ENCODE measurements at regions not wholly inside any gene's neighbourhood (a gene's known extent, or its start where the extent isn't known, plus 50 kb on each side); places are given as distances from the start of the nearest gene placed in this dataset.

DNA sequence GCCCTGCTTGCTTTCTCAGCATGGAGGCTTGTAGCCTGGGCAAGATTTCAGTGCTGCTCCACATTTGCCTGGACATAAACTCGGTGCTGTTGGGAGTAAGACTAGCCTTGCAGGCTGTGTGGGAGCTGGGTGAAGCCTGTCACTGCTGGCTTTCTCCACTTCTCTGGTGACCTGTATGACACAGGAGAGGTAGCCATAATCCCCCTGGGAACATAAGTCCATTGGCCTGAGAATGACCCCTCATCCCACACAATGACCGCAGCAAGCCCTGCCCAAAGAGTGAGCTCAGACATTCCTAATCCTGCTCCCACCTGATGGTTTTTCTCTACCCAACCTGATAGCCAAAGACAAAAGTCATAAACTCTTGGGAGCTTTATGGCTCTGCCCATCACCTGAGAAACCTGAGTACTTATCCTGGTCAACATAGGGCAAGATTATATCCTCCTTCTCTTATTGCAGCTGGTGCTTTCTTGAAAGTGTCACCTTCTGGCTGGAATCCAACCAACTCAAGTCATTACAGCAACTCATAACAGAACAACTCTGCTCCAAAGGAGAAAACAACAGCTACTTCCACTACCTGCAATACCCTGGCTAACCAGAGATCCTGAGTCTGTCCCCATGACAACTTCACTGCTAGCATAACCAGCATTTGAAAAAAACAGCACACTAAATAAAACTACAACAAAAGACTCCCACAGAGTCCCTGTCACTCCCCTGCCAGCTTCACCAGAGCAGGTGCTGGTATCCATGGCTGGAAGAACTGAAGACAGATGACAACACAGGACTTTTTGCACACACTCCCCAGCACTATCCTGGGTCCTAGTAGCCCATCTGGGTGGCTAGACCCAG lies 834.4 kb upstream of the DDX18 start:
- Histone ChIP-seq H3K4me2 (ENCODE audit: low read length) (no peak overlapping the region), H3K27ac (ENCODE audit: low read depth, low read length, poor library complexity, severe bottlenecking) (no peak overlapping the region), H4K20me1 (ENCODE audit: insufficient read depth, low read length) (no peaks in the 10 kb centered on the region), H2AFZ (ENCODE audit: low read length) (no peak overlapping the region), H3K79me2 (ENCODE audit: insufficient read depth, low read length) (no peaks in the 10 kb centered on the region), H3K9me2 (ENCODE audit: low read depth, low read length) (no peaks in the 10 kb centered on the region), H3K4me1 (ENCODE audit: insufficient read depth, low read length, severe bottlenecking) (no peaks in the 10 kb centered on the region), H3K9ac (ENCODE audit: low read length) (no peak overlapping the region), H3K27me3 (ENCODE audit: insufficient read depth, low read length) (no peaks in the 10 kb centered on the region), H3K9me3 (ENCODE audit: low read length) (no peaks in the 10 kb centered on the region), H3F3A (ENCODE audit: insufficient read depth, low read length) (no peaks in the 10 kb centered on the region), H3K4me3 (ENCODE audit: low read depth, low read length, poor library complexity, severe bottlenecking) (no peak overlapping the region), H3K36me3 (ENCODE audit: insufficient read depth, low read length) (no peaks in the 10 kb centered on the region)
- no peak for TF ChIP-seq EZH2 (IDR thresholded peaks at IDR 0.05; ENCODE audit: borderline replicate concordance, low read length)
- TF ChIP-seq, protein P1, sequence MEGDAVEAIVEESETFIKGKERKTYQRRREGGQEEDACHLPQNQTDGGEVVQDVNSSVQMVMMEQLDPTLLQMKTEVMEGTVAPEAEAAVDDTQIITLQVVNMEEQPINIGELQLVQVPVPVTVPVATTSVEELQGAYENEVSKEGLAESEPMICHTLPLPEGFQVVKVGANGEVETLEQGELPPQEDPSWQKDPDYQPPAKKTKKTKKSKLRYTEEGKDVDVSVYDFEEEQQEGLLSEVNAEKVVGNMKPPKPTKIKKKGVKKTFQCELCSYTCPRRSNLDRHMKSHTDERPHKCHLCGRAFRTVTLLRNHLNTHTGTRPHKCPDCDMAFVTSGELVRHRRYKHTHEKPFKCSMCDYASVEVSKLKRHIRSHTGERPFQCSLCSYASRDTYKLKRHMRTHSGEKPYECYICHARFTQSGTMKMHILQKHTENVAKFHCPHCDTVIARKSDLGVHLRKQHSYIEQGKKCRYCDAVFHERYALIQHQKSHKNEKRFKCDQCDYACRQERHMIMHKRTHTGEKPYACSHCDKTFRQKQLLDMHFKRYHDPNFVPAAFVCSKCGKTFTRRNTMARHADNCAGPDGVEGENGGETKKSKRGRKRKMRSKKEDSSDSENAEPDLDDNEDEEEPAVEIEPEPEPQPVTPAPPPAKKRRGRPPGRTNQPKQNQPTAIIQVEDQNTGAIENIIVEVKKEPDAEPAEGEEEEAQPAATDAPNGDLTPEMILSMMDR (IDR thresholded peaks at IDR 0.05; ENCODE audit: low read length): no peak

- H3K79me2 ChIP-seq (ENCODE audit: insufficient read depth, low read length): no peaks in the 10 kb centered on the region
- no peaks in the 10 kb centered on the region for H3F3A ChIP-seq (ENCODE audit: insufficient read depth, low read length)
- no peaks in the 10 kb centered on the region for H3K27me3 ChIP-seq (ENCODE audit: insufficient read depth, low read length)
- no peaks in the 10 kb centered on the region for H4K20me1 ChIP-seq (ENCODE audit: insufficient read depth, low read length)
- no peaks in the 10 kb centered on the region for H3K36me3 ChIP-seq (ENCODE audit: insufficient read depth, low read length)
- no peak overlapping the region for H3K4me2 ChIP-seq (ENCODE audit: low read length)
- H3K9me3 ChIP-seq (ENCODE audit: low read length): no peaks in the 10 kb centered on the region
- no peak for TF ChIP-seq EZH2 (IDR thresholded peaks at IDR 0.05; ENCODE audit: borderline replicate concordance, low read length)
- TF ChIP-seq, protein P1 (IDR thresholded peaks at IDR 0.05; ENCODE audit: low read length): no peak
- no peaks in the 10 kb centered on the region for H3K4me1 ChIP-seq (ENCODE audit: insufficient read depth, low read length, severe bottlenecking)
- H3K9me2 ChIP-seq (ENCODE audit: low read depth, low read length): no peaks in the 10 kb centered on the region
- H2AFZ ChIP-seq (ENCODE audit: low read length): no peak overlapping the region
- no peak overlapping the region for H3K4me3 ChIP-seq (ENCODE audit: low read depth, low read length, poor library complexity, severe bottlenecking)
- H3K9ac ChIP-seq (ENCODE audit: low read length): no peak overlapping the region
- no peak overlapping the region for H3K27ac ChIP-seq (ENCODE audit: low read depth, low read length, poor library complexity, severe bottlenecking)
These were observed 827.0 kb upstream of the DDX18 start for GRCh38 chr2:116987447-116987846.

DNA sequence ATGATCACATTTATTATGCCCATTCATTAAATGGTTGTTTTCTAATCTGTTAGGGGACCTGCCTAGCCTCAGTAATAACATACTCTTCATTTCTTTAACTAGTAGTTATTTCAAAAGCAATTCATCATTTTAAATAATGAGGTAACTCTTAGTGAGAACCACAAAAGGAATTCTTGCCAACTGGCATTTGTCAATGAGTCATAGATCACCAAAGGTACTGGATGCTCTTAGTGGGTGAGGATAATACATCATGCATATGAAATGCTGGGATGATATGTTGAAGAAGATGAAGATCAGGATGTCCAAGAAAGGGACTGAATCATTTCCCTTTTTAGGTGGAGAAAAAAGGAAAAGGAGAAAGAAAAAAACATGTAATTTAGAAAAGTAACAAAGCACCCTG lies 826.2 kb upstream of the DDX18 start:
- no peaks in the 10 kb centered on the region for H3K36me3 ChIP-seq (ENCODE audit: insufficient read depth, low read length)
- H3K9me3 ChIP-seq (ENCODE audit: low read length): no peaks in the 10 kb centered on the region
- no peaks in the 10 kb centered on the region for H3K9me2 ChIP-seq (ENCODE audit: low read depth, low read length)
- H3K27me3 ChIP-seq (ENCODE audit: insufficient read depth, low read length): no peaks in the 10 kb centered on the region
- H3K9ac ChIP-seq (ENCODE audit: low read length): no peak overlapping the region
- no peaks in the 10 kb centered on the region for H4K20me1 ChIP-seq (ENCODE audit: insufficient read depth, low read length)
- TF ChIP-seq, protein P1 (IDR thresholded peaks at IDR 0.05; ENCODE audit: low read length): no peak
- H3K79me2 ChIP-seq (ENCODE audit: insufficient read depth, low read length): no peaks in the 10 kb centered on the region
- no peaks in the 10 kb centered on the region for H3K4me1 ChIP-seq (ENCODE audit: insufficient read depth, low read length, severe bottlenecking)
- no peak overlapping the region for H3K4me2 ChIP-seq (ENCODE audit: low read length)
- H3F3A ChIP-seq (ENCODE audit: insufficient read depth, low read length): no peaks in the 10 kb centered on the region
- H3K4me3 ChIP-seq (ENCODE audit: low read depth, low read length, poor library complexity, severe bottlenecking): no peak overlapping the region
- no peak overlapping the region for H2AFZ ChIP-seq (ENCODE audit: low read length)
- H3K27ac ChIP-seq (ENCODE audit: low read depth, low read length, poor library complexity, severe bottlenecking): no peak overlapping the region
